Ascending aorta (tissue), 2 donors: ENCODE measurements at regions not wholly inside any gene's neighbourhood (a gene's known extent, or its start where the extent isn't known, plus 50 kb on each side); places are given as distances from the start of the nearest gene placed in this dataset.

ENCODE experiments used
- DNase-seq, 2 donors: peaks; one replicate each; pipeline ENCODE4 v3.0.0-alpha.2; 2019; ENCODE audit warnings: low spot score in 2 of 2
- H3K27ac ChIP-seq, 2 donors: fragments of 200-600 bp; sonication (generic); one replicate each; pipeline ENCODE4 v1.5.1; 2016 to 2017; ENCODE audit warnings: mild to moderate bottlenecking in 1 of 2
- H3K27me3 ChIP-seq: fragments of 200-600 bp; sonication (generic); one replicate; pipeline ENCODE4 v1.5.1; 2017
- H3K36me3 ChIP-seq, 2 donors: fragments of 200-600 bp; sonication (generic); one replicate each; pipeline ENCODE4 v1.5.1; 2016
- H3K4me1 ChIP-seq, 2 donors: fragments of 200-600 bp; sonication (generic); one replicate each; pipeline ENCODE4 v1.5.1; 2016 to 2017; ENCODE audit warnings: mild to moderate bottlenecking in 1 of 2
- H3K4me3 ChIP-seq, 2 donors: fragments of 200-600 bp; sonication (generic); one replicate each; pipeline ENCODE4 v1.5.1; 2016 to 2017; ENCODE audit warnings: mild to moderate bottlenecking in 1 of 2
- H3K9me3 ChIP-seq, 2 donors: fragments of 200-600 bp; sonication (generic); one replicate each; pipeline ENCODE4 v1.5.1; 2016
- CTCF ChIP-seq, 3 experiments: fragments of 200-600 bp in 2 of 3; fragments of 450-650 bp in 1 of 3; sonication (generic) in 2 of 3; IDR thresholded peaks; one replicate each; pipeline ENCODE4 v1.5.1; 2016 to 2019; ENCODE audit warnings: antibody characterized with exemption in 3 of 3, mild to moderate bottlenecking in 1 of 3, moderate library complexity in 1 of 3
- intact Hi-C: fragments of 100-400 bp; cut with DNase I; formaldehyde crosslinking; loops from one replicate; pipeline ENCODE4 v1.15.1; 2023

- Histone ChIP-seq H3K36me3 (no peaks in the 10 kb centered on the region), H3K27me3 (no peaks in the 10 kb centered on the region), H3K4me1 (no peaks in the 10 kb centered on the region), H3K27ac (no peak overlapping the region), H3K9me3 (no peaks in the 10 kb centered on the region), H3K4me3 (no peak overlapping the region)
- intact Hi-C loops = no loop called here
- no peak for TF ChIP-seq CTCF (IDR thresholded peaks at IDR 0.05)
- DNase-seq = no peak
Measured at GRCh38 chr4:188704288-188704687, 565.0 kb downstream of the TRIML1 start.

- Histone ChIP-seq H3K4me1 (no peaks in the 10 kb centered on the region), H3K27ac (no peak overlapping the region), H3K27me3 (no peaks in the 10 kb centered on the region), H3K36me3 (no peaks in the 10 kb centered on the region), H3K9me3 (no peaks in the 10 kb centered on the region), H3K4me3 (no peak overlapping the region)
- intact Hi-C loops = no loop called here
- no peak for DNase-seq
- TF ChIP-seq CTCF (IDR thresholded peaks at IDR 0.05) = no peak
Measured at GRCh38 chr4:188707036-188707435, 567.8 kb downstream of the TRIML1 start.

- no peak for TF ChIP-seq CTCF (IDR thresholded peaks at IDR 0.05)
- H3K27me3 ChIP-seq = no peaks in the 10 kb centered on the region
- no peak overlapping the region for H3K4me3 ChIP-seq
- intact Hi-C loops = no loop called here
- no peaks in the 10 kb centered on the region for H3K9me3 ChIP-seq
- H3K4me1 ChIP-seq = no peaks in the 10 kb centered on the region
- no peaks in the 10 kb centered on the region for H3K36me3 ChIP-seq
- H3K27ac ChIP-seq = no peak overlapping the region
- DNase-seq = no peak
Measured at GRCh38 chr4:188714501-188714900, 575.3 kb downstream of the TRIML1 start.

- no peak overlapping the region for H3K4me3 ChIP-seq
- no peaks in the 10 kb centered on the region for H3K27me3 ChIP-seq
- H3K27ac ChIP-seq = no peak overlapping the region
- no peaks in the 10 kb centered on the region for H3K36me3 ChIP-seq
- no peaks in the 10 kb centered on the region for H3K4me1 ChIP-seq
- no peak for DNase-seq
- intact Hi-C loops = no loop called here
- no peaks in the 10 kb centered on the region for H3K9me3 ChIP-seq
- no peak for TF ChIP-seq CTCF (IDR thresholded peaks at IDR 0.05)
Measured at GRCh38 chr4:188714907-188715306, 575.7 kb downstream of the TRIML1 start.

GRCh38 chr4:188717661-188718060 is 578.4 kb downstream of the TRIML1 start:
- TF ChIP-seq CTCF (IDR thresholded peaks at IDR 0.05) = no peak

GRCh38 chr4:188719794-188720193 is 580.6 kb downstream of the TRIML1 start:
- Histone ChIP-seq H3K9me3 (no peaks in the 10 kb centered on the region), H3K27ac (no peak overlapping the region), H3K27me3 (no peaks in the 10 kb centered on the region), H3K4me1 (no peaks in the 10 kb centered on the region), H3K4me3 (no peak overlapping the region), H3K36me3 (no peaks in the 10 kb centered on the region)
- intact Hi-C loops = no loop called here
- peak in 1 of 3 experiments; percentile 9 for TF ChIP-seq CTCF (IDR thresholded peaks at IDR 0.05)
- no peak for DNase-seq

More at GRCh38 chr4:188717661-188718060, 578.4 kb downstream of the TRIML1 start:
- H3K27ac ChIP-seq = no peak overlapping the region
- H3K4me1 ChIP-seq = no peaks in the 10 kb centered on the region
- no peak for DNase-seq
- H3K36me3 ChIP-seq = no peaks in the 10 kb centered on the region
- intact Hi-C loops = no loop called here
- no peaks in the 10 kb centered on the region for H3K27me3 ChIP-seq
- H3K4me3 ChIP-seq = no peak overlapping the region
- no peaks in the 10 kb centered on the region for H3K9me3 ChIP-seq
